ENCODE measurements at regions not wholly inside any gene's neighbourhood (a gene's known extent, or its start where the extent isn't known, plus 50 kb on each side); places are given as distances from the start of the nearest gene placed in this dataset.

DNA sequence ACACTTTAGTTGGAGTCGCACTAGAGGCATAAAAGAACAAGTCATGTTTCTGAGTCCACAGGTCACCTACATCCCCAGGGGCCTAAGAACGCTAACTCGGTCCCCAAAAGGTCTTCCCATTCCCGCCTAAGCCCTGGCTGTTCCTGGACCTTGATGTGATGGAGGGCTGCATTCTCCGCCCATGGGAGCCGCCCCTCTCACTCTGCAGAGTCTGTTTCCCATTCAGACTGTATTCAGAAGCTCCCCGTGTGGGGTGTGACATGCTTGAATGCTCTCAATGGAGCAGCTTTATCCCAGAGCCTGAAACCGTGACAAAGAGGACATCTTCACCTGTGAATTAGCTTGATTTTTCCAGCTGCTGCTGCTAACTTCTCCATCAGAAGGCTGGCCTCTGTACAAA, 319.0 kb upstream of the KLHL29 start:
- no peaks in the 10 kb centered on the region for H3K27me3 ChIP-seq (ENCODE audit: control insufficient read depth, insufficient read depth, low read length)
- DNase-seq (ENCODE audit: low read depth, low spot score), result no peak
- no TSS peak for BruUV-seq (replicated peaks)
- no peak for TF ChIP-seq POLR2AphosphoS5 (IDR thresholded peaks at IDR 0.05; ENCODE audit: low read depth, low read length)
- TF ChIP-seq CTCF (IDR thresholded peaks at IDR 0.05), result no peak
- TF ChIP-seq SIN3A (IDR thresholded peaks at IDR 0.05; ENCODE audit: borderline replicate concordance, insufficient read depth, low read depth, low read length), result no peak
- H3K27ac ChIP-seq (ENCODE audit: low read length), result no peak overlapping the region
- no peaks in the 10 kb centered on the region for H3K36me3 ChIP-seq (ENCODE audit: control insufficient read depth, insufficient read depth, low read length)
- POLR2A ChIA-PET, result no interaction called here
- H3K9me3 ChIP-seq (ENCODE audit: control insufficient read depth, insufficient read depth, low read depth, low read length), result no peaks in the 10 kb centered on the region
- no peak overlapping the region for H3K4me3 ChIP-seq (ENCODE audit: low read depth in 2 of 2, low read length in 2 of 2)
- intact Hi-C loops (cut with micrococcal nuclease; ENCODE audit: unreplicated experiment), result no loop called here
- CTCF ChIA-PET, result no interaction called here
- no peak for ATAC-seq
- H3K4me1 ChIP-seq (ENCODE audit: control insufficient read depth, insufficient read depth, low read length), result no peaks in the 10 kb centered on the region
- in situ Hi-C loops (cut with HindIII; ENCODE audit: low pct_unique_long_range_greater_than_20kb, low sequenced_read_pairs), result no loop called here

DNA sequence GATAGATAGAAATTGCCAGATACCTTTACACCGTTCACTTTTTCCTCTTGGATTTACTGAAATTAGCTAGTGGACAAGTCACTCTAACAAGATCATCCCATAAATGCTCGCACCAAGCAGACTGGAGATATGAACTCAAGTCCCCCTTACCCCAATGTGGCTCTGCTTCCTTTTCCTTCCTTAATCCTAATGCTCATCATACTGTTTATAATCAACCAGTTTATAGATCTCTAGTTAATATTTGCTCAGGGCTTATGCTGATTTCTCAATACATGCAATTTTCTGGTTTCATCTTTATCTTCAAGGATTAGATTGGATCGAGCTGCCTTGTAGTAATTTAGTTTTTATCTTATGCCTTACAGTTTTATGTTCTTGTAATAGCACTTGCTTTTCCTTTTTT, 318.3 kb upstream of the KLHL29 start:
- ChIA-PET CTCF (no interaction called here), POLR2A (no interaction called here)
- H3K4me3 ChIP-seq (ENCODE audit: low read depth in 2 of 2, low read length in 2 of 2), result no peak overlapping the region
- intact Hi-C loops (cut with micrococcal nuclease; ENCODE audit: unreplicated experiment) (no loop called here), in situ Hi-C loops (cut with HindIII; ENCODE audit: low pct_unique_long_range_greater_than_20kb, low sequenced_read_pairs) (no loop called here)
- no TSS peak for BruUV-seq (replicated peaks)
- ATAC-seq (no peak), DNase-seq (ENCODE audit: low read depth, low spot score) (no peak)
- H3K9me3 ChIP-seq (ENCODE audit: control insufficient read depth, insufficient read depth, low read depth, low read length), result no peaks in the 10 kb centered on the region
- H3K4me1 ChIP-seq (ENCODE audit: control insufficient read depth, insufficient read depth, low read length), result no peaks in the 10 kb centered on the region
- H3K27ac ChIP-seq (ENCODE audit: low read length), result no peak overlapping the region
- no peak for TF ChIP-seq CTCF (IDR thresholded peaks at IDR 0.05)
- no peaks in the 10 kb centered on the region for H3K36me3 ChIP-seq (ENCODE audit: control insufficient read depth, insufficient read depth, low read length)
- no peaks in the 10 kb centered on the region for H3K27me3 ChIP-seq (ENCODE audit: control insufficient read depth, insufficient read depth, low read length)

DNA sequence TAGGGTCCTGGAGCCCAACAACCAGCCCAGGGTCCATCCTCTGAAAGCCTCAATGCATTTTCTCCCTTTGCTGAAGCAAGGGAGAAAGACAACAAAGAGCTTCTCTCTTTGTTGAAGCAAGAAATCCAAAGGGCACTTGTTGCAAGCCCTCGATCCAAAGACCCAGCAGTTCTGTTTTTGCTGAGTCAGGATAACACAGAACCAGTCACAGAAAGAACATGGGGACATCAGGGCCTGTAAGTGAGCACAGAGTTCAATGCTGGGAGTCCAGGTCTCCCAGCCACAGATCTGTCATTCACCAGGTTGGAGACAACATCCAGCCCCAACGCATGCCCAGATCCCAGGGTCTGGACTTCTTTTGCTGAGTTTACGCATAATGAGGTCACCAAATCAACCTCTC, 315.8 kb upstream of the KLHL29 start:
- no peaks in the 10 kb centered on the region for H3K9me3 ChIP-seq (ENCODE audit: control insufficient read depth, insufficient read depth, low read depth, low read length)
- in situ Hi-C loops (cut with HindIII; ENCODE audit: low pct_unique_long_range_greater_than_20kb, low sequenced_read_pairs), result no loop called here
- ChIA-PET CTCF (no interaction called here), POLR2A (no interaction called here)
- no peaks in the 10 kb centered on the region for H3K4me1 ChIP-seq (ENCODE audit: control insufficient read depth, insufficient read depth, low read length)
- no TSS peak for BruUV-seq (replicated peaks)
- no peak for TF ChIP-seq CTCF (IDR thresholded peaks at IDR 0.05)
- no peak for TF ChIP-seq REST (IDR thresholded peaks at IDR 0.05; ENCODE audit: insufficient read depth in 1 of 2, low read depth in 2 of 2, low read length in 1 of 2)
- TF ChIP-seq SIN3A (IDR thresholded peaks at IDR 0.05; ENCODE audit: borderline replicate concordance, insufficient read depth, low read depth, low read length), result no peak
- no peak for TF ChIP-seq TCF7L2 (IDR thresholded peaks at IDR 0.05; ENCODE audit: low read depth, low read length)
- TF ChIP-seq POLR2AphosphoS5 (IDR thresholded peaks at IDR 0.05; ENCODE audit: low read depth, low read length), result no peak
- intact Hi-C loops (cut with micrococcal nuclease; ENCODE audit: unreplicated experiment), result no loop called here
- H3K27me3 ChIP-seq (ENCODE audit: control insufficient read depth, insufficient read depth, low read length), result no peaks in the 10 kb centered on the region; the same call in 1 of the 2 replicates
- H3K27ac ChIP-seq (ENCODE audit: low read length), result no peak overlapping the region
- DNase-seq (ENCODE audit: low read depth, low spot score) (no peak), ATAC-seq (no peak)
- no peak overlapping the region for H3K4me3 ChIP-seq (ENCODE audit: low read depth in 2 of 2, low read length in 2 of 2)
- no peaks in the 10 kb centered on the region for H3K36me3 ChIP-seq (ENCODE audit: control insufficient read depth, insufficient read depth, low read length)

All from Panc1 (cell line).